A673 (cell line): ENCODE measurements at regions not wholly inside any gene's neighbourhood (a gene's known extent, or its start where the extent isn't known, plus 50 kb on each side); places are given as distances from the start of the nearest gene placed in this dataset.

Experiments used
- BruUV-seq: library from RNA; stranded (reverse); fragments of 400-500 nt; replicated peaks from 2 replicates; lab custom pipeline; 2021; lab: Mats Ljungman, UMichigan
- CTCF ChIA-PET: fragments of 300-600 bp; sonication (Branson Sonifier 250); formaldehyde crosslinking; loops from one replicate; lab custom pipeline; 2022; ENCODE audit warnings: antibody characterized with exemption; lab: Charles Lee
- POLR2A ChIA-PET: fragments of 300-600 bp; sonication (Branson Sonifier 250); formaldehyde crosslinking; loops from one replicate; lab custom pipeline; 2022; ENCODE audit warnings: antibody characterized with exemption; ENCODE audit not compliant: low non-redundant PET; lab: Charles Lee
- DNase-seq: peaks from one replicate; pipeline ENCODE4 v3.0.0-alpha.2; 2015; ENCODE audit warnings: low spot score
- H3K27ac ChIP-seq: fragments of 200-600 bp; sonication (generic); 2 replicates; pipeline ENCODE4 v1.5.1; 2016; ENCODE audit warnings: mixed run types, low read depth, mild to moderate bottlenecking, mixed read lengths, antibody characterized with exemption, low read length; ENCODE audit not compliant: poor library complexity, severe bottlenecking
- H3K27me3 ChIP-seq: fragments of 200-600 bp; sonication (generic); replicated peaks from 2 replicates; pipeline ENCODE4 v1.6.1; 2017; ENCODE audit warnings: mixed run types, low read depth, mild to moderate bottlenecking, mixed read lengths, antibody characterized with exemption, low read length; ENCODE audit not compliant: insufficient read depth, poor library complexity
- H3K36me3 ChIP-seq: fragments of 200-600 bp; sonication (generic); 2 replicates; pipeline ENCODE4 v1.6.1; 2016; ENCODE audit warnings: mixed run types, mild to moderate bottlenecking, mixed read lengths, antibody characterized with exemption, low read length; ENCODE audit not compliant: insufficient read depth, poor library complexity, severe bottlenecking
- H3K4me1 ChIP-seq: fragments of 200-600 bp; sonication (generic); 2 replicates; pipeline ENCODE4 v1.6.1; 2017; ENCODE audit warnings: mixed run types, mild to moderate bottlenecking, mixed read lengths, antibody characterized with exemption, low read length; ENCODE audit not compliant: insufficient read depth, poor library complexity, severe bottlenecking
- H3K4me3 ChIP-seq: fragments of 200-600 bp; sonication (generic); 2 replicates; pipeline ENCODE4 v1.5.1; 2016; ENCODE audit warnings: low read depth, mixed run types, mild to moderate bottlenecking, mixed read lengths, low read length; ENCODE audit not compliant: poor library complexity, severe bottlenecking
- H3K9me3 ChIP-seq: fragments of 200-600 bp; sonication (generic); 2 replicates; pipeline ENCODE4 v1.6.1; 2016; ENCODE audit warnings: mixed run types, low read depth, mild to moderate bottlenecking, mixed read lengths, antibody characterized with exemption, low read length; ENCODE audit not compliant: poor library complexity, severe bottlenecking
- CTCF ChIP-seq: fragments of 300-800, 200-600 bp; sonication (generic); conservative IDR thresholded peaks from 2 replicates; pipeline ENCODE4 v1.5.1; 2017; ENCODE audit warnings: low read depth, mild to moderate bottlenecking, antibody characterized with exemption, low read length, moderate library complexity, mixed read lengths
- EZH2 ChIP-seq: fragments of 200-600 bp; sonication (generic); IDR thresholded peaks from 2 replicates; pipeline ENCODE4 v1.6.1; 2017; ENCODE audit warnings: borderline replicate concordance, low read depth, mild to moderate bottlenecking, mixed read lengths, antibody characterized with exemption, low read length; ENCODE audit not compliant: poor library complexity, severe bottlenecking
- intact Hi-C: fragments of 100-400 bp; cut with micrococcal nuclease; formaldehyde crosslinking; loops from one replicate; pipeline ENCODE4 v1.10.0; 2022; ENCODE audit not compliant: unreplicated experiment

GRCh38 chr16:65343556-65343955 is 221.7 kb upstream of the CDH11 start:
- TF ChIP-seq EZH2 (no peak), CTCF (no peak)
- H3K27ac ChIP-seq: no peak overlapping the region
- H3K36me3 ChIP-seq: no peaks in the 10 kb centered on the region
- DNase-seq: no peak
- no peaks in the 10 kb centered on the region for H3K4me1 ChIP-seq
- H3K27me3 ChIP-seq: no peaks in the 10 kb centered on the region
- no TSS peak for BruUV-seq
- no peak overlapping the region for H3K4me3 ChIP-seq
- H3K9me3 ChIP-seq: no peaks in the 10 kb centered on the region
- intact Hi-C loops: no loop called here
- CTCF ChIA-PET: no interaction called here
- POLR2A ChIA-PET: no interaction called here

GRCh38 chr16:65342231-65342866 is 220.5 kb upstream of the CDH11 start:
- H3K9me3 ChIP-seq: no peaks in the 10 kb centered on the region
- intact Hi-C loops: no loop called here
- POLR2A ChIA-PET: no interaction called here
- no peak overlapping the region for H3K4me3 ChIP-seq
- CTCF ChIA-PET: no interaction called here
- BruUV-seq: no TSS peak
- no peak for TF ChIP-seq CTCF
- no peak for TF ChIP-seq EZH2
- no peaks in the 10 kb centered on the region for H3K4me1 ChIP-seq
- DNase-seq: no peak
- no peak overlapping the region for H3K27ac ChIP-seq
- no peaks in the 10 kb centered on the region for H3K36me3 ChIP-seq
- no peaks in the 10 kb centered on the region for H3K27me3 ChIP-seq

- POLR2A ChIA-PET: no interaction called here
- H3K27ac ChIP-seq: no peak overlapping the region
- CTCF ChIA-PET: no interaction called here
Measured at GRCh38 chr16:65339062-65339461, 217.2 kb upstream of the CDH11 start.

More at GRCh38 chr16:65339062-65339461, 217.2 kb upstream of the CDH11 start:
- no peak for TF ChIP-seq CTCF
- no peak for TF ChIP-seq EZH2
- BruUV-seq: no TSS peak
- no peaks in the 10 kb centered on the region for H3K27me3 ChIP-seq
- no peaks in the 10 kb centered on the region for H3K36me3 ChIP-seq
- no peaks in the 10 kb centered on the region for H3K9me3 ChIP-seq
- intact Hi-C loops: no loop called here
- DNase-seq: no peak
- H3K4me3 ChIP-seq: no peak overlapping the region
- H3K4me1 ChIP-seq: no peaks in the 10 kb centered on the region
